Activated effector memory CD4-positive, alpha-beta T cell treated with Interleukin-2 at 50 U/mL for 16 hours (primary cell): ENCODE measurements at regions not wholly inside any gene's neighbourhood (a gene's known extent, or its start where the extent isn't known, plus 50 kb on each side); places are given as distances from the start of the nearest gene placed in this dataset.

Source experiments
- DNase-seq: peaks from one replicate; pipeline ENCODE4 v3.0.0-alpha.2; 2020

DNA sequence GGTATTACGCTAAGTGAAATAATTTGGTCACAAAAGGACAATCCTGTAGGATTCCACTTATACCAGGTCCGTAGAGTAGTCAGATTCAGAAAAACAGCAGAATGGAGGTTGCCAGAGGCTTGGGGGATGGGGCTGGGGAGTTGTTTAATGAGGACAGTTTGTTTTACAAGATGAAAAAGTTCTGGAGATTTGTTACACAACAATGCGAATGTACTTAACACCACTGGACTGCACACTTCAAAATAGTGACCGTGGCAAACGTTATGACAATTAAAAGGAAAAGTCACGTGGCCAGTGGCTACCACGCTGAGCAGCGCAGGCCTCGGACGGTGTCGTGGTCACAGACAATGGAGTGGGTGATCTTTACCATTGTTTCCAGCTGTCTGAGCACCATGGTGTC lies 338.1 kb downstream of the SEC14L1 start:
- DNase-seq: no peak

DNA sequence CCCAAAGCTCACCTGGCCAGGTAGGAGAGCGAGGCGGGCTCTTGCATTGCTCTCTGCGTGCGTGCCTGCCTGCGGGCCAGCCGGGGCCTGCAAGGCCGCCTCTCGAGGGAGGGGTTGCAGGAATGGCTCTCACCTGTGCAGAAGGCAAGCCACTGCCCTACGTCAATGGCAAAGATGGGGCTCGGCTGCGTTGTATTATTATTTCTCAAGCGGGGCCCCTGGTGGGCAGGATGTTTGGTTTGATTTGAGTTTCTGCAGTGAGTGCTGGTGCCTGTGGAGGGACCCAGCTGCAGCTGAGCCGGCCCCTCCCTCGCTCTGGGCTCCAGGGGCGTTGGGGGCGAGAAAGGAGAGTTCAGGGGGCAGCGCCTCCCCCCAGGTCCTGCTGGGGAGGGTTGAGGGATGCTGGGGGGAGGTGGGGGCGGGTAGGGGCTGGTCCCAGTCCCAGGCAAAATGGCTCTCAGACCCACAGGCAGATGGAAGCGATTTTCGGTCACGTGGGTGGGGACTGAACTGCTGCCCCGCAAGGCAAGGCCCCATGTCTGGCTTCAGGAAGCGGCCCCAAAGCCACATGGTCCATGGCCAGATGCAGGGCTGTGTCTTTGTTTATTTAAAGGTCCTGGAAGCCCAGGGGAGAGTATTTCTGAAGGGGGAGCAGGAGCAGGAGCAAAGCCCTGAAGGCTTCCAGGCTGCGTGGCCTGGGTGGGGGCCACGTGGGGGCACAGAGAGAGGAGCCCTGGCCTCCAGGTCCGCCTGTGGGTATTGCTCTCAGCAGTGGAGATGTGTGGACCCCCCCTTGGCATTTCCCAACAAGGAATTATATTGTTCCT lies 338.8 kb downstream of the SEC14L1 start:
- no peak for DNase-seq

DNA sequence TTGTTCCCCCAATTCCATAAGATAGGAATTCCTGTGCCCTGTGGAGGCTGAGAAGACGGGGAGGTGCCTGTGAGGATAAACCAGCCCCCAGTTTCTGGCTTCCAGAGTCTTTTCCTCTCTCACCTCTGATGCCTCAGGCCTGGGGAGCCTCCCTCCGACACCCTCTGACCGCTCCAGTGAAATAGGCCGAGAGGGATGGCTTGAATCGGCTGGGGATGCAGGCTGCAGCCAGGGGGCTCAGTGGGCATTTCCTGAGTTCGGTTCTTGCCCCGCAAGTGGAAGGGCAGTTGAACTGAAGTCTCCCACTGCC lies 339.4 kb downstream of the SEC14L1 start:
- no peak for DNase-seq

- DNase-seq: no peak
Measured at GRCh38 chr17:77480509-77481215, 339.9 kb downstream of the SEC14L1 start.

- DNase-seq: no peak
Measured at GRCh38 chr17:77481476-77482374, 341.0 kb downstream of the SEC14L1 start.

DNA sequence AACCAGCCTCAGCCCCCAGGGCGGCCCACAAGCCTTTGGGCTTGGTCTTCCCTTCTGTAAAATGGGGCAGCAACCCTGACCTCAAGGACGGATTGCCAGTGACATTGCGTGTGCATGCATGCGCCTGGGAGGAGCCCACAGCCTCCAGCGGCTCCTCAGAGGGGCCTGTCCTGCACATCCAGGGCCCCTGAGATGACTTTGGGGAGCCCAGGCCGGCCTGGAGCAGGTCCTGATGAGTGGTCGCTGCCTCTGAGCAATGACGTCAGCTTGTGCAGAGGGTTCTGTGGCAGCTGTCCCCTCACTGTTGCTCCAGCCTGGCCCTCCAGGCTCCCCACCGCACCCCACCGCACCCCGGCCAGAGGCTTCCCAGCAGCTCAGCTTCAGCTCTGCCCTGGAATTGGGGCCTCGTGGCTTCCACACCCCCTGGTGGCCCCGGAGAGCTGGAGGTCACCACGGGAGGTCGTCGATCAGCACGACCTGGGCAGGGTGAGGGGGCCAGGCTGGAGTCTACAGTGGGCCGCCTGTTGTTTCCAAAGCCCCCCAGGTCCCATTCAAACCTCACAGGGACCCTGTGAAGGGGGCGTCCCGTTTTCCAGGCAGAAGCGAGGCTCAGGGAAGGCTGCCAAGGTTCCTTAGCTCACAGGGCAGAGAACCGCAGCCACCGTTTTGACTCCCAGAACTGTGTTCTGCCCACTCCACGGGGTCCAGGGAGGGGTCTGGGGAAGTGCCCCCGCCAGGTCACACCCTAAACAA lies 341.8 kb downstream of the SEC14L1 start:
- DNase-seq: no peak

DNA sequence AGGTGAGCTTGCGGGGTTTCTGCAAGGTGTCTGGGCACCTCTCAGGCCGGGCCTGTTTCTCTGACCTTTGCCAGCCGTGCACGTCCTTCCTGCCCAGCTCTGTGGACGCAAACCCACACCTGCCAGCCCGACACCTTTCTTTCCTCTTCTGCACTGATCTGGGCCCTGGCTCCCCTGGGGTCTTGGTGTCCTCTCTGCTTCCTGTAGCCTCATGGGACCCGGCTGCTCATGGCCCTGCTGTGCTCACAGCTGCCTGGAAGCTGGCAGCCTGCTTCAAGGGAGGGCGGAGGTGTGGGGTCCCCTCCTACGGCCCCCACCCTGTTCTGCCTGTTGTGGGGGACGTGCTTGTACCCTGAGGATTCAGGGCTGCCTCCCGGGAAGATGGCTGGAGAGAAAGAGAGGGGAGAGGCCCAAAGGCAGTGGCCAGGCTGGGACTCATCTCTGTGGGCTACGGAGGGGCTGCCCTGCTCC lies 342.4 kb downstream of the SEC14L1 start:
- DNase-seq: no peak

DNA sequence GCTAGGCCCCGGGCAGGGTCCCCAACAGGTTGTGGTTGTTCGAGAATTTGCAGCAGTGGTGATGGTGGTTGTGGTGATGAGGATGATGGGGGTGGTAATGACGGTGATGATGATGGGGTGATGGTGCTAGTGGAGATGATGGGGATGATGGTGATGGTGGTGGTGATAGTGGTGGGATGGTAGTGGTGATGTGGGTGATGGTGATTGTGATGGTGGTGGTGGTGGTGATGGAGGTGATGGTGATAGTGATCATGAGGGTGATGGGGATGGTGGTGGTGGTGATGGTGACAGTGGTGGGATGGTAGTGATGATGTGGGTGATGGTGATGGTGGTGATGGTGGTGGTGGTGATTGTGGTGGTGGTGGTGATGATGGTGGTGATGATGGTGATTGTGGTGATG lies 343.3 kb downstream of the SEC14L1 start:
- no peak for DNase-seq

GRCh38 chr17:77485089-77485833 lies 344.5 kb downstream of the SEC14L1 start:
- no peak for DNase-seq

DNA sequence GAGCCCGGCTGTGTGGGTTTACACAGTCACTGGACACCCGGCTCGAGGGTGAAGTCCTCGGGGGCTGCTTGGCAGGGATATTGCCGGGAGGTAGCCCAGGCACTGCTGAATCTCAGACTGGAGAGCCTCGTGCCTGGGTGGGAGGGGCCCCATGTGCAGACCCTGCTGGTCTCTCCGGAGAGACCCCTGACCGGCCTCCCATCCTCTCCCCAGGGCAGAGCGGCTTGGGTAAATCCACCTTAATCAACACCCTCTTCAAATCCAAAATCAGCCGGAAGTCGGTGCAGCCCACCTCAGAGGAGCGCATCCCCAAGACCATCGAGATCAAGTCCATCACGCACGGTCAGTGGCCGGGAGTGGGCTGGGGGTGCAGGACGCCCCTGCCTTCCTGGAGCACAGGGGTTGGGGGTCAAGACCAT lies 346.5 kb downstream of the SEC14L1 start:
- no peak for DNase-seq

GRCh38 chr17:77487677-77488530 lies 347.1 kb downstream of the SEC14L1 start:
- no peak for DNase-seq

GRCh38 chr17:77488531-77489238 lies 347.9 kb downstream of the SEC14L1 start:
- DNase-seq: no peak

DNA sequence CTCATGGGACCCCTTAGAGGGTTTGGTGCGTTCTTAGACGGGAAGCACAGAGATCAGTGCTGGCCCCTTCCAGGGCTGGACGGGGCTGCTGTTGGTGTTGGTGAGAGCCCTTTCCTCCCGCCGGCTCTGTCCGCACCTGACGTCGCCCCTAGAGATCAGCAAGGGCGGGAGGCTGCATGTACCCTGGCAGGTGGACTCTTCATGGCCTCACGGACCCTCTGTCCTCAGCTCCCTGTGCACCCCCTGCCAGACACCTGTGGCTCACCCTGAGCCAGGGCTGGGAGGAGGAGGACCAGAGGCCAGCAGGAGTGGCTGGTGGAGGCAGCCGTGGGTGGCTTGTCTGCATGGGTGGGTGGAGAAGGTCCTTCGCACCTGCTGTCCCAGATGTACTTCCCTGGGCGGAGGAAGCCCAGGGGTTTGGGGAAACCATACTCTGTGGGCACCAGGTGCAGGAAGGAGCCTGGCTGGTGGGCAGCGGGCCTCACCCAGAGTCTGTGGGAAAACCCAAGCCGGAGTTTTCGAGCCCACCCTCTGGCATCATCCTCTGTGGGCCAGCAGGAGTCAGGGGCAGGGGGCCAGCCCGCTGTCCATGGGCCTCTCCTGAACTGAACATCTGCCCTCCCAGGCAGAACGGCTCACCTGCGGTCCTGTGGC lies 348.6 kb downstream of the SEC14L1 start:
- no peak for DNase-seq

GRCh38 chr17:77489893-77490255 lies 349.1 kb downstream of the SEC14L1 start:
- DNase-seq: no peak

DNA sequence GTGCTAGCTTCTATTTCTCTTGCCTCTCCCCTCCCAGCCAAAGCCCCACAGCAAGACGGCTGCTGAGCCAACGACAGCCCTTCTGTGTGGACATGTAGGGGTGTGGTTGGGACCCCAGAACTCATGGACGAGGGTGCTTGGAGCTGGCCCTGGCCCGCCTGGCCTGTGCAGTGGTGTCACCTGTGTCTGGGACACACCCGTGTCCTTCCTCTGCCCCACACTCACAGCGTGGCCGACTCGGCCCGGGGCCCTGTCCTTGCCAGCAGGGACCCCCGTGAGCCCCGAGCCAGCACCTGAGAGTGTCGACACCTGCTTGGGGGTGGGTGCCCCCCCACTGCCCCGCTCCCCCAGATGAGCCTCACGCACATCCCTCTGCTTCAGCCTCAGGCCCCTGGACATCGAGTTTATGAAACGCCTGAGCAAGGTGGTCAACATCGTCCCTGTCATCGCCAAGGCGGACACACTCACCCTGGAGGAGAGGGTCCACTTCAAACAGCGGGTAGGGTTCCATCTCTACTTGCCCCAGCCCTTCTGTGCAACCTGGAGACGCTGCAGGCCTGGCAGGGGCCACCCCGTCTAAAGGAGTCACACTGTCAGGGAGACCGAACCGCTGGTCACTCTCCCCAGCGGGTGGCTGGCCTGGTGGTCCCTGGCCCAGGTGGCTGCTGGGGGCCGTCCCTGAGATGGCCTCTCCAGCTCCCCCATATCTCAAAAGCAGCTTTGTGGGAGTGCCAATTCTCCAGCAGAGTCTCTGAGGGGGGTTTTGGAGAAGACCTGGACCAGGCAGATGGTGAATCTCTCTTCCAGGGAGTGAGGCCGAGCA lies 349.8 kb downstream of the SEC14L1 start:
- DNase-seq: no peak

DNA sequence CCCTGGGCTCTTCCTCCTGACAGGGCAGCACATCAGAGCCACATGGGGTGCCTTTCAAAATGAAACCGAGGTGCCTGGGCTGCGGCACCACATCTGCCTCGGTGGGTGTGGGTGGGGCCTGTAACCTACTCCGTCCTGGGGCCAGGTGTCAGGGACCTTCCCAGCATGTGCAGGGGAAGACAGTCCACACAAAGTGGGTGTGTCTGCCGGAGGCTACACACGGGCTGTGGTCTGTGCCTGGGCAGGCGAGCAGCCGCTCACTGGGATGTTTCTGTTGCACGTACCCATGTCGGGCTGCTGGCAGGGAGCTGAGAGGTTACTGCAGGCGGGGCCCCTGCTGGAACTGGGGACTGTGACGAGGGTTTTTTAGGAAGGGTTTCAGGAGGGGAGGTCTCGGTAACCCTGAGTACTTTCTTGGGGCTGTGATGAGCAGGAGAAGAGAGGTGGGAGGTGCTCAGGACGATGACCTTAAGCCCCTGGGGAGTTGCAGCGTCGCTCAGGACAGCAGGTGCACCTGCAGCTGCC lies 351.2 kb downstream of the SEC14L1 start:
- no peak for DNase-seq

- no peak for DNase-seq
Measured at GRCh38 chr17:77492446-77493237, 351.9 kb downstream of the SEC14L1 start.
